NCI-H460 (cell line): ENCODE measurements at regions not wholly inside any gene's neighbourhood (a gene's known extent, or its start where the extent isn't known, plus 50 kb on each side); places are given as distances from the start of the nearest gene placed in this dataset.
"Not testable (repeated sequence)": the region's sequence is repeated elsewhere in the genome, so short reads cannot be mapped to it uniquely, and the experiment has no call there.

Source experiments
- DNase-seq: peaks from one replicate; pipeline ENCODE4 v3.0.0-alpha.2; 2016; ENCODE audit warnings: low read depth; ENCODE audit errors: extremely low read depth

- no peak for DNase-seq
These were observed 229.3 kb upstream of the ARPP21 start for GRCh38 chr3:35409991-35410390.

- no peak for DNase-seq
These were observed 225.8 kb upstream of the ARPP21 start for GRCh38 chr3:35413483-35413882.

- DNase-seq, result no peak
These were observed 222.2 kb upstream of the ARPP21 start for GRCh38 chr3:35417080-35417479.

GRCh38 chr3:35422101-35422500 lies 217.2 kb upstream of the ARPP21 start:
- DNase-seq, result no peak

GRCh38 chr3:35422836-35423601 lies 216.3 kb upstream of the ARPP21 start:
- DNase-seq, result no peak

- DNase-seq, result no peak
These were observed 212.9 kb upstream of the ARPP21 start for GRCh38 chr3:35426366-35426958.

GRCh38 chr3:35437381-35437780 lies 201.9 kb upstream of the ARPP21 start:
- DNase-seq, result no peak

GRCh38 chr3:35438101-35438500 lies 201.2 kb upstream of the ARPP21 start:
- DNase-seq, result no peak

- DNase-seq, result no peak
These were observed 199.7 kb upstream of the ARPP21 start for GRCh38 chr3:35439663-35440062.

- DNase-seq, result no peak
These were observed 198.5 kb upstream of the ARPP21 start for GRCh38 chr3:35440826-35441225.

GRCh38 chr3:35446896-35447295 lies 192.4 kb upstream of the ARPP21 start:
- DNase-seq, result no peak

- DNase-seq, result no peak
These were observed 191.2 kb upstream of the ARPP21 start for GRCh38 chr3:35448121-35448520.

GRCh38 chr3:35448681-35449080 lies 190.6 kb upstream of the ARPP21 start:
- no peak for DNase-seq

GRCh38 chr3:35454819-35455218 lies 184.5 kb upstream of the ARPP21 start:
- DNase-seq, result not testable (repeated sequence)

- DNase-seq, result no peak
These were observed 165.4 kb upstream of the ARPP21 start for GRCh38 chr3:35473956-35474355.

- DNase-seq, result not testable (repeated sequence)
These were observed 156.8 kb upstream of the ARPP21 start for GRCh38 chr3:35482566-35482965.

- DNase-seq, result no peak
These were observed 156.2 kb upstream of the ARPP21 start for GRCh38 chr3:35483131-35483530.

- no peak for DNase-seq
These were observed 154.3 kb upstream of the ARPP21 start for GRCh38 chr3:35484929-35485530.

- no peak for DNase-seq
These were observed 153.0 kb upstream of the ARPP21 start for GRCh38 chr3:35486295-35486694.

GRCh38 chr3:35487376-35487775 lies 151.9 kb upstream of the ARPP21 start:
- no peak for DNase-seq

- no peak for DNase-seq
These were observed 150.8 kb upstream of the ARPP21 start for GRCh38 chr3:35488526-35488925.

- no peak for DNase-seq
These were observed 146.5 kb upstream of the ARPP21 start for GRCh38 chr3:35492841-35493240.
